ENCODE measurements at regions not wholly inside any gene's neighbourhood (a gene's known extent, or its start where the extent isn't known, plus 50 kb on each side); places are given as distances from the start of the nearest gene placed in this dataset.

DNA sequence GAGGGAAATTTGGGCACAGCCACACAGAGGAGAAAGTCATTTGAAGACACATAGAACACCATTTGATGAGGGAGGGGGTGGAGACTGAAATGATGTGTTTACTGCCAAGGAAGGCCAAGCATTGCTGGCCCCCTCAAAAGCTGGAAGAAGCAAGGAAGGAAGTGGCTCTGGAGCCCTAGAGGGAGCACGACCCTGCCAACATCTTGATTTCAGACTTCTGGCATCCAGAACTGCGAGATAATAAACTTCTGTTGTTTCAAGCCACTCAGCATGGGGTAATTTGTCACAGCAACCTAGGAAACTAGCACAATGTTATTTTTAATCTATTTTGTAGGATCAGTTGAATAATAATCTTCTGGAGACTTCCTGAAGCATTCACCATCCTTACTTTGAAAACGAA is 314.8 kb upstream of the GOT2 start:
- TF ChIP-seq CTCF (IDR thresholded peaks at IDR 0.05 in 2 of 3, conservative IDR thresholded peaks at IDR 0.05 in 1 of 3; ENCODE audit: insufficient read depth in 2 of 3, low read depth in 1 of 3, low read length in 3 of 3), result no peak
- no peak for TF ChIP-seq CBX1 (IDR thresholded peaks at IDR 0.05; ENCODE audit: low read depth)
- no peak for TF ChIP-seq ZEB2 (IDR thresholded peaks at IDR 0.05)
